AG10803 (cell line): ENCODE measurements at regions not wholly inside any gene's neighbourhood (a gene's known extent, or its start where the extent isn't known, plus 50 kb on each side); places are given as distances from the start of the nearest gene placed in this dataset.

Source experiments
- DNase-seq: peaks from one replicate; pipeline ENCODE4 v3.0.0; 2010; ENCODE audit warnings: low read depth
- H3K4me3 ChIP-seq: 2 replicates; pipeline ENCODE4 v1.5.1; 2011; ENCODE audit warnings: mild to moderate bottlenecking, low read length, control low read depth
- TF ChIP-seq, protein P1 (sequence below): conservative IDR thresholded peaks from 2 replicates; pipeline ENCODE4 v1.5.1; 2011; ENCODE audit warnings: mild to moderate bottlenecking, low read length, control low read depth, inconsistent platforms

DNA sequence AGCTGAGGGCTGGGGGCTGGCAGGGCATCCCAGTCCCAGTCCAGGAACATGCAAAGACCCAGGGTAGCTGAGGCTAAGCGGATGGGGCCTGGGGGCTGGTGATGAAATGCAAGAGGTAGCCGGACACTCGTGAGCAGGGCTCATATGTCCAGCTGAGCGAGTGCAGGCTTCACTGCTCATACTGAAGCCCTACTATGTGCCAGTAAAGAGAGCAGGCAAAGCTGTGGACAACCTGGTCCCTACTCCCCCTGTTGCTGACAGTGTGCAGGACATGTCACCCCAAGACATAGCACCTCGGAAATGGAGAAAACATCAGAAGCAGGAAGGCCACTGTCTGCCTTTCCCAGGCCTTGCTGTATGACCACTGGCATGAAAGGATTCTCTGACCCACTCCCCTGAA, 122.4 kb upstream of the STX18 start:
- no peak overlapping the region for H3K4me3 ChIP-seq
- no peak for DNase-seq
- TF ChIP-seq, protein P1, sequence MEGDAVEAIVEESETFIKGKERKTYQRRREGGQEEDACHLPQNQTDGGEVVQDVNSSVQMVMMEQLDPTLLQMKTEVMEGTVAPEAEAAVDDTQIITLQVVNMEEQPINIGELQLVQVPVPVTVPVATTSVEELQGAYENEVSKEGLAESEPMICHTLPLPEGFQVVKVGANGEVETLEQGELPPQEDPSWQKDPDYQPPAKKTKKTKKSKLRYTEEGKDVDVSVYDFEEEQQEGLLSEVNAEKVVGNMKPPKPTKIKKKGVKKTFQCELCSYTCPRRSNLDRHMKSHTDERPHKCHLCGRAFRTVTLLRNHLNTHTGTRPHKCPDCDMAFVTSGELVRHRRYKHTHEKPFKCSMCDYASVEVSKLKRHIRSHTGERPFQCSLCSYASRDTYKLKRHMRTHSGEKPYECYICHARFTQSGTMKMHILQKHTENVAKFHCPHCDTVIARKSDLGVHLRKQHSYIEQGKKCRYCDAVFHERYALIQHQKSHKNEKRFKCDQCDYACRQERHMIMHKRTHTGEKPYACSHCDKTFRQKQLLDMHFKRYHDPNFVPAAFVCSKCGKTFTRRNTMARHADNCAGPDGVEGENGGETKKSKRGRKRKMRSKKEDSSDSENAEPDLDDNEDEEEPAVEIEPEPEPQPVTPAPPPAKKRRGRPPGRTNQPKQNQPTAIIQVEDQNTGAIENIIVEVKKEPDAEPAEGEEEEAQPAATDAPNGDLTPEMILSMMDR = no peak

- TF ChIP-seq, protein P1 = no peak
- H3K4me3 ChIP-seq = no peak overlapping the region
- DNase-seq = no peak
Measured at GRCh38 chr4:4663028-4663427, 121.2 kb upstream of the STX18 start.

GRCh38 chr4:4662230-4662629, 120.4 kb upstream of the STX18 start:
- no peak overlapping the region for H3K4me3 ChIP-seq
- TF ChIP-seq, protein P1 = no peak
- no peak for DNase-seq

DNA sequence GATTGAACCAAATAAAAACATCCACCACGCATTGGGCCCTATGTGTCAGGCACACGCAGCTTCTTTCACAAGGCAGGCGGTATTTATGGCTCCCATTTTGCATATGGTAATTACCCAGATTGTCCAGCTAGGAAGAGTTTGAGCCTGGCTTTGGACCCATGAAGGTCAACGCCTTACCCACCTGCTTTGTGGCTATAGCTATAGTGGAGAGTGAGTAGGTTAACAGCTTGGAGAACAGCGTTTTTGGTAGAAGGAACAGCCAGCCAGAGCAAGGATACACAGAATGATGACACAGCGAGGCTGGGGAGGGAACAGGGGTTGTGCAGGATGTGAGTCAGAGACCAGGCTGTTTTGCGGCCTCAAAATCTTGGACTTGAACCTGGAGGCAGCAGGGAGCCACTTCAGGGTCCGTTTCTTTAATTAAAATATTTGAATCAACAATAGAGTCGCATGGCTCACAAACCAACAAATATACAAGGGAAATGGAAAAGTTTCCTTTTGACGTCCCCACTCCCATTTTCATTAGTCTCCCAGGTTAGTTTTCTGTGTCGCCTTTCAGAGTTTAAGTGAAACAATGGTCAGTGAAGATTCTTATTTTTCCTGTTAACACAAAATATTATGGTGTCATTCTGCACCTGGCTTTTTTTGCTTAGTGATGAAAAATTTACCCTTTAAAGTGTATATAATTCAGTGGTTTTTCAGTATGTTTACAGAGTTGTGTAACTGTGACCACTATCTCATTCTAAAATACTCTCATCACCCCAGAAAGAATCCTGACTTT, 118.2 kb upstream of the STX18 start:
- TF ChIP-seq, protein P1 = peak; percentile 12; the same call in 1 of the 2 replicates

GRCh38 chr4:4658052-4658451, 116.2 kb upstream of the STX18 start:
- TF ChIP-seq, protein P1 = no peak
- peak; percentile 45 for DNase-seq
- H3K4me3 ChIP-seq = no peak overlapping the region

More for the DNA sequence above, 118.2 kb upstream of the STX18 start:
- no peak overlapping the region for H3K4me3 ChIP-seq
- peak; percentile 93 for DNase-seq

DNA sequence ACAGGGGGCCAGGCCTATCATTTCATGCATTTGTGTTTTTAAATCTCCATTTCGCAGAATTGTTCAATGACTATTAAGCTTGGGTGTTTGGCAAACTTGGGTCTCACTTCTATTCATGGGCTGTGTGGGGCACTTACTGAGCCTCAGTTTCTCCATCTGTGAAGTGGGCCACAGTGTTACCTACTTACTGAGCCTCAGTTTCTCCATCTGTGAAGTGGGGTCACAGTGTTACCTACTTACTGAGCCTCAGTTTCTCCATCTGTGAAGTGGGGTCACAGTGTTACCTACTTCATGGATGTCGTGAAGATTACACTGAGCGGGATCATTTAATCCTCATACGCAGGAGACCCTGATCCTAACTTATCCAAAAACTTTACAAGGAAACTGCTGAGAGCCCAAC, 115.1 kb upstream of the STX18 start:
- TF ChIP-seq, protein P1 = no peak
- no peak overlapping the region for H3K4me3 ChIP-seq
- DNase-seq = no peak

GRCh38 chr4:4655901-4656300, 114.1 kb upstream of the STX18 start:
- TF ChIP-seq, protein P1 = no peak
- H3K4me3 ChIP-seq = no peak overlapping the region
- DNase-seq = peak; percentile 78
